Sigmoid colon (tissue), 3 donors: ENCODE measurements at regions not wholly inside any gene's neighbourhood (a gene's known extent, or its start where the extent isn't known, plus 50 kb on each side); places are given as distances from the start of the nearest gene placed in this dataset.

Experiments
- POLR2A ChIP-seq, 2 donors: fragments of 450-650 bp; IDR thresholded peaks; one replicate each; pipeline ENCODE4 v1.6.1; 2016; ENCODE audit warnings: antibody characterized with exemption in 2 of 2, mild to moderate bottlenecking in 2 of 2, moderate library complexity in 2 of 2
- TF ChIP-seq, protein P1 (sequence below), 4 experiments: fragments of 450-650 bp in 3 of 4; fragments of 200-600 bp in 1 of 4; IDR thresholded peaks; one replicate each; pipeline ENCODE4 v1.5.1; 2016 to 2019; ENCODE audit warnings: antibody characterized with exemption in 4 of 4, mild to moderate bottlenecking in 3 of 4, moderate library complexity in 2 of 4

DNA sequence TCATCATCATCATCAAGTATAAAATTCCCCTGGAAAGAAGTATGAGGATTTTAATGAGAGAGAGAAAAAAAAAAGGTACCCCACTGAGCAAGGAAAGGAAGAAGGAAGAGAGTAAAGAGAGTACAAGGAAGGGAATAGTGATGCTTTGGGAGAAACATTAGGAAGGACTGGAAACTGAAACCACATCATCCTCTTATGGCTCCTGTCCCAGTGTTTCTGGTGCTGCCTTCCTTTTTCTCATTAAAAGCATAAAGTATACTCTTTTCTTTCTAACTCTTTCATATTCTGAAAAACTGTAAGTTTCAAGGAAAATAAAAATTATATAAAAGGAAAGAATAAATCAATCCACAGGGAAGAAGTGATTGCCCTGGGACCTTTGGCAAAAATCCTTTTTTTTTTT lies 616.4 kb upstream of the CBLB start:
- TF ChIP-seq, protein P1, sequence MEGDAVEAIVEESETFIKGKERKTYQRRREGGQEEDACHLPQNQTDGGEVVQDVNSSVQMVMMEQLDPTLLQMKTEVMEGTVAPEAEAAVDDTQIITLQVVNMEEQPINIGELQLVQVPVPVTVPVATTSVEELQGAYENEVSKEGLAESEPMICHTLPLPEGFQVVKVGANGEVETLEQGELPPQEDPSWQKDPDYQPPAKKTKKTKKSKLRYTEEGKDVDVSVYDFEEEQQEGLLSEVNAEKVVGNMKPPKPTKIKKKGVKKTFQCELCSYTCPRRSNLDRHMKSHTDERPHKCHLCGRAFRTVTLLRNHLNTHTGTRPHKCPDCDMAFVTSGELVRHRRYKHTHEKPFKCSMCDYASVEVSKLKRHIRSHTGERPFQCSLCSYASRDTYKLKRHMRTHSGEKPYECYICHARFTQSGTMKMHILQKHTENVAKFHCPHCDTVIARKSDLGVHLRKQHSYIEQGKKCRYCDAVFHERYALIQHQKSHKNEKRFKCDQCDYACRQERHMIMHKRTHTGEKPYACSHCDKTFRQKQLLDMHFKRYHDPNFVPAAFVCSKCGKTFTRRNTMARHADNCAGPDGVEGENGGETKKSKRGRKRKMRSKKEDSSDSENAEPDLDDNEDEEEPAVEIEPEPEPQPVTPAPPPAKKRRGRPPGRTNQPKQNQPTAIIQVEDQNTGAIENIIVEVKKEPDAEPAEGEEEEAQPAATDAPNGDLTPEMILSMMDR (IDR thresholded peaks at IDR 0.05) = no peak
- no peak for TF ChIP-seq POLR2A (IDR thresholded peaks at IDR 0.05)
